Stimulated activated CD8-positive, alpha-beta memory T cell treated with anti-CD3 and anti-CD28 coated beads, Interleukin-4, amount 100 ng/mL, for 24 hours (primary cell): ENCODE measurements at regions not wholly inside any gene's neighbourhood (a gene's known extent, or its start where the extent isn't known, plus 50 kb on each side); places are given as distances from the start of the nearest gene placed in this dataset.
"Not testable (repeated sequence)": the region's sequence is repeated elsewhere in the genome, so short reads cannot be mapped to it uniquely, and the experiment has no call there.

Experiments
- DNase-seq: peaks from one replicate; pipeline ENCODE4 v3.0.0-alpha.2; 2020; ENCODE audit warnings: low read depth

- no peak for DNase-seq
These were observed 684.6 kb downstream of the UTRN start for GRCh38 chr6:144969602-144970272.

GRCh38 chr6:144977250-144977864, 692.2 kb downstream of the UTRN start:
- not testable (repeated sequence) for DNase-seq

GRCh38 chr6:144978208-144978607, 693.1 kb downstream of the UTRN start:
- no peak for DNase-seq

GRCh38 chr6:144986271-144986670, 701.1 kb downstream of the UTRN start:
- no peak for DNase-seq

- no peak for DNase-seq
These were observed 704.4 kb downstream of the UTRN start for GRCh38 chr6:144989319-144990107.

- no peak for DNase-seq
These were observed 705.6 kb downstream of the UTRN start for GRCh38 chr6:144990784-144991183.

- no peak for DNase-seq
These were observed 708.7 kb downstream of the UTRN start for GRCh38 chr6:144993870-144994269.

- no peak for DNase-seq
These were observed 712.9 kb downstream of the UTRN start for GRCh38 chr6:144997996-144998395.

- no peak for DNase-seq
These were observed 714.0 kb downstream of the UTRN start for GRCh38 chr6:144999127-144999526.

- no peak for DNase-seq
These were observed 718.0 kb downstream of the UTRN start for GRCh38 chr6:145003145-145003544.

- no peak for DNase-seq
These were observed 721.8 kb downstream of the UTRN start for GRCh38 chr6:145006914-145007313.

GRCh38 chr6:145008715-145009114, 723.6 kb downstream of the UTRN start:
- DNase-seq: no peak

- DNase-seq: no peak
These were observed 724.6 kb downstream of the UTRN start for GRCh38 chr6:145009711-145010110.

- DNase-seq: no peak
These were observed 723.2 kb downstream of the EPM2A start for GRCh38 chr6:145012039-145012662.

GRCh38 chr6:145015739-145016558, 719.4 kb downstream of the EPM2A start:
- DNase-seq: peak; percentile 4

GRCh38 chr6:145017051-145017450, 718.3 kb downstream of the EPM2A start:
- no peak for DNase-seq

GRCh38 chr6:145017516-145017915, 717.8 kb downstream of the EPM2A start:
- no peak for DNase-seq

- no peak for DNase-seq
These were observed 717.3 kb downstream of the EPM2A start for GRCh38 chr6:145018027-145018426.

GRCh38 chr6:145020114-145020513, 715.2 kb downstream of the EPM2A start:
- no peak for DNase-seq

- DNase-seq: no peak
These were observed 714.8 kb downstream of the EPM2A start for GRCh38 chr6:145020543-145020942.

GRCh38 chr6:145022199-145022796, 713.0 kb downstream of the EPM2A start:
- DNase-seq: no peak
